AG20443 (cell line): ENCODE measurements at regions not wholly inside any gene's neighbourhood (a gene's known extent, or its start where the extent isn't known, plus 50 kb on each side); places are given as distances from the start of the nearest gene placed in this dataset.
A peak's percentile ranks its signal among the peaks of the same experiment; 100 is the strongest.
"Not testable (repeated sequence)": the region's sequence is repeated elsewhere in the genome, so short reads cannot be mapped to it uniquely, and the experiment has no call there.

ENCODE experiments used
- DNase-seq: peaks from one replicate; pipeline ENCODE4 v3.0.0; 2012; ENCODE audit warnings: low spot score, mixed read lengths

- DNase-seq, result not testable (repeated sequence)
Observed at GRCh38 chr2:209300766-209301165, 123.1 kb upstream of the MAP2 start.

DNA sequence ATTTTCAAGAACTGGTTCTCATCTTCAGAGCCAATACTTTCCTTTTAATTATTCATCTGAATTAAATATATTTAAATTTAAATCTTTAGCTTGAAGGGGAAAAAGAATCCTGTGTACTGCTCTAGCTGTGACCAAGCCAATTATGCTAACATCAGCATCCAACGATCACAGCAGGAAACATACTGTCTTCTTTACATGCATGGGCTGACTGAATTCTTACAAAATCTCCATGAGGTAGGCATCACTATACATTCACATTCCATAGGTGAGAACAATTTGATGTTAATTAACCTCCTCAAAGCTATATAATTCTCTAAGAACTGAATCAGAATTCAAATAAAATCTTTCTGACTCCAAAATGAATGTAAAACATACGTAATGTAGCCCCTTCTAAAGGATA, 118.8 kb upstream of the MAP2 start:
- DNase-seq, result no peak

DNA sequence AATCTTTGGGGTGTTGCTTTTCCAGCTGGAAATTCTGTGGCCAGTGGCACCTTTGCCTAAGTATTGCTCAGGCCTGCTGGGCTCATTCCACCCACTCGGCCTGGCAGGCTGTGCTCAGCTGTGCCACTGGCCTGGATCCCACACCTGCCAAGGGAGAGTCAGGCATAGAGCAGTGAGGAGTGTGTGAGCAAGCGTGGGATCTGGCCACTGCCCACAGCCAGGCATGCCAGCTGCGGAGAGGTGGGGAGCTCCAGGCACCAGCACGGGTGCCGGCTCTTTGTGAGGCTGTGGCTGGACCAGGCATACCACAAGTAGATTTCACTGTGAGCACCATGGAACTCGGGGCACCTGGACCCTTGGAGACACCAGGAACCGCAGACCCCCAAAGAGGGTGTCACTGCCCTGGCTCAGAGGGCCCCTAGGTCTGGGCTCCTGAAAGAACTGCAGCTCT, 118.1 kb upstream of the MAP2 start:
- DNase-seq, result no peak

- DNase-seq, result no peak
Observed at GRCh38 chr2:209307161-209308001, 116.5 kb upstream of the MAP2 start.

DNA sequence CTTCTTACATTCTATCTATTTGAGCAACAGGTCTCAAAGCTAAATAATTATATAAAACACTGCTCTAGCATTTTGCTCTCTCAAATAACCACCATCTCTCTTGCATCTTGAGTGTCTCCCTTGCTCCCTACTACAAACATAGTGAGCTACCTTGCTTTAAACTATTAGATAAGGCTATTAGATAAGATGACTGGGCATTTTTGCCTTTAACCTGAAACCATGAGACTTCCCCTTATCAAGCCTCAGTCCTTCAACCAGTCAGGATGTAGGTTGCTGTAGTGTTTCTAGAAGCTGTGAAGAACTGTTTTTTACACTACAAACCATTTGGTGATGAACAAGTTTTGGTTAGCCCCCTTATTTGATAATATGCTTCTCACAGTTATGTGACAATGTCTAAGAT, 115.4 kb upstream of the MAP2 start:
- no peak for DNase-seq

DNA sequence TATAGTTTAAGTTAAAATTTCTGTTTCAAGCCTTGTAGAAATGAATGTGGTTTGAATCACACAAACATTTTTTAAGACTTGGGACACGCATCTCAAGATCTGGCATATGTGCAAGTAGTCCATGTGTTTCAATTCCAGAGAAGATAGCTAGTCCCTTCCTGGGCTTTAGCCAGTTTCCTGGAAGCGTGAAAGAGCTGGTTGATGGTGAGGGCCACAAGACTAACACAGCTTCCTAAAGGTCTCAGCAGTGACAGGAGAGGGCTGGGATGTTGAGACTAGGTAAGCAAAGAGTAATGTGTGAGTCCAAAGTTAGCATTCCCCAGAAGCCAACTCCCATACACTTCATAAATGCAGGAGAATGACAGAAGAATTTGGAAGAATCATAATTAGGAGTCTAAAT, 111.9 kb upstream of the MAP2 start:
- DNase-seq, result no peak

DNA sequence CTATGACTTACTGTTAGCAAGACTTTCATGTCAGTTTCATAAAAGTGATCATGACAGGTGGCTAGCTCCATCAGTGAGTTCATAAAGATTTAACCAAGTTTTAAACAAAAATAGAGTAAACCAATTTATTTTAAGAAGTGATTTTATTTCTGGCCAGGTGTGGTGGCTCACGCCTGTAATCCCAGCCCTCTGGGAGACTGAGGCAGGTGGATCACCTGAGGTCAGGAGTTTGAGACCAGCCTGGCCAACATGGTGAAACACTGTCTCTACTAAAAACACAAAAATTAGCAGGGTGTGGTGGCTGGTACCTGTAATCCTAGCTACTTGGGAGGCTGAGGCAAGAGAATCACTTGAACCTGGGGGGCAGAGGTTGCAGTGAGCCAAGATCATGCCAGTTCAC, 111.4 kb upstream of the MAP2 start:
- not testable (repeated sequence) for DNase-seq

DNA sequence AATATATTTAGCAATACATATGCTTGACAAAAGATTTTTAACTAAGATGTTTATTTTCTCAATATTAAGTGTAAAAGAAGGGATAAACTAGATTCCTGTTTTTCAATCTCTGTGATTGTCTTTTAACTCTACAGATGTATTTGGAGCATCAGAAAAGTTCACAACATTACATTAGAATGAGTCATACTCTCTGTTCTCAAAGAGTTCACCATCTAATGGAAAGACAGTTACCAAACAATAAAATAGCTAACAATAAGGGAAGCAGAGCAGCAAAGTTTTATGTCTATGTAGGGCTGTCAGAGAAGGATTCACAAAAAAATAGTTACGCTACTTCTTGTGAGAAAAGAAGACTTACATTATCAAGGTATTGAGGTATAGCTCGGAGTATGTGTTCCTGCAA, 109.2 kb upstream of the MAP2 start:
- DNase-seq, result no peak

DNA sequence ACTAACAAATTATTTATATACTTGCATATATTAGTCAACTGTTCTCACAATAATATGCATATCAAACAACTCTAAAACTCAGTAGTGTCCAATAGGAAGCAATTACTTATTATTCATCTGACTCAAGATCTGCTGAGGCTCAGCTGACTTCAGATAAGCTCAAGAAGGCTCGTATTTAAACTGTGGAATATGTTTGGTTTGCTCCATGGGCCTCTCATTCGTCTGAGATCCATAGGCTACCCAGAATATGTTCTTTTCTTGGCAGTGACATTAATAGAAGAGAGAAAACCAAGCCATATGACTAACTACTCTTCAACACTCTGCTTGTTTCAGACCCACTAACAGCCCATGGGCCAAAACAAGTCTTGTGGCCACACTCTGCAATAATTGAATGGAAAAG, 107.7 kb upstream of the MAP2 start:
- DNase-seq, result no peak

- no peak for DNase-seq
Observed at GRCh38 chr2:209321076-209321475, 102.8 kb upstream of the MAP2 start.

GRCh38 chr2:209321581-209321980, 102.3 kb upstream of the MAP2 start:
- DNase-seq, result no peak

DNA sequence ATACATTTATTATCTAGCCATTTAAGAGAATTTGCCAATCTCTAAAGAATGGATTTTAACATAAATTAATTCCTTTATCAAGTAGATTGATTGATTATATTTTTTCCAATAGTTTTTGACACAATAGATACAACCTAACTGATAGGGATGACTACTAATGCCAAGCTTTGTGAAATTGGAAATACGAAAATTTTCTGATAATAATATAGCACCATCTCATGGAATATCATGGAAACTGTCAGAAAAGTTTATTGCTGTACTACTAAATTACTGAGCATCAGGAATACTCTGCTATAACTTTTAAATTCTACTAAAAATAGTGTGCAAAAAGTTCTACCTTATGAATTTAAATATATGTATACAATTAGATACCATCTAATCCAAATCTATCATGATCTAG, 101.8 kb upstream of the MAP2 start:
- no peak for DNase-seq

DNA sequence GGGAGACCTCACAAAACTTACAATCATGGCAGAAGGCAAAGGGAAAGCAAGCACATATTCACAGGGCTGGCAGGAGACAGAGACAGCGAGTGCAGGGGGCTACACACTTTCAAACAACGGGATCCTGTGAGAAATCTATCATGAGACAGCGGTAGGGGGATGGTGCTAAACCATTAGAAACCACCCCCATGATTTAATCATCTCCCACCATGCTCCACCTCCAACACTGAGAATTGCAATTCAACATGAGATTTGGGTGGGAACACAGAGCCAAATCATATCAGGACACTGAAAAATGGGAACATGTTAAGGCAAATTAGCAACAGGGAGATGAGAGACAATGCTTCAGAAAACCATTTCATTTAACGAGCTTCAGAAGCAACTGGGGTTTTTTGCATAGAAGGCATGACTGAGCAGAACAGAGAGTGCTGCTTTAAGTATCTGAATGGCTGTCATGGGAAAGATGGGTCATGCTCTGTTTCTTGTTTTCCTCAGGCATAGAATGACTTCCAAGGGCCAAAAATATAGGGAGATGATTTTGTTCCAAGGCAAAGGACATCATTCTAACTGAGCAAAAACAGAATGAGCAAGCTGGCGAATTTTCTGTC, 100.8 kb upstream of the MAP2 start:
- no peak for DNase-seq

DNA sequence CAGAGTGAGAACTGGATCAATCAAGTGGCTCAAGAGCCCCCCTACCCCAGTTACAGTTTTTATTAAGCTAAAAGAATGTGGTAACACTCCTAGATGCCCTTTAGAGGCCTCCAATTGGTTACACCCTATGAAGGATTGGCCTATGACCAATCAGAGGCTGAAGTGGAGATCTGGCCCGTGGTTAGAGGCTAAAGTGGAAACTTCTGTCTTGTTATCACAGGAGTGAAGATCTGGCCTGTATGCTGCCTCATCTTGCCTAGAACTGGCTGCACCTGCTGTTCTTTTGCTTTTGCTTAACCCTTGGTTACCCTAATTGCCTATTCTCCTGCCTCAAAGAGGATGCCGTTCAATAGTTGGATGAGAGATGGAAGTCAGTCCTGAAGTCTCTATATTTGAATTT, 100.1 kb upstream of the MAP2 start:
- DNase-seq, result no peak

GRCh38 chr2:209324281-209324680, 99.6 kb upstream of the MAP2 start:
- no peak for DNase-seq

GRCh38 chr2:209331291-209331844, 92.5 kb upstream of the MAP2 start:
- no peak for DNase-seq

- DNase-seq, result peak; percentile 63
Observed at GRCh38 chr2:209334188-209335017, 89.4 kb upstream of the MAP2 start.

DNA sequence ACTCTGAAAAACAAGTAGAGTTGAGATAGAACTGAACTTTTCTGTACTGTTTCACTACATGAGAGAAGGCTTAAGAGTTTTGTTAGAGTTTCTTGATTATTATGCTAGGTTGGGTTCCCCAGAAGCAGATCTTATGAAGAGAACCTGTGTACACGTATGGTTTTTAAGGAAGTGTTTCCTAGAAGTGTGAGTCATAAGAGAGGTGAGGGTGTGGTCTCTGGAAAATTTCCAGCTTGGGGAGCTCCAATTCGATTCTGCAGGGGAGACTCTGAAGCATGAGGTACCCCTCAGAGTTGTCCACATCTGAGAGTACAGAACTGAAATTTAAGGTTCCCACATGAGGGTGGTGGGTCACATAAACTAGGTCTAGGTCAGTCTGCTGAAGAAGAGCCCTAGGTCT, 83.3 kb upstream of the MAP2 start:
- no peak for DNase-seq

GRCh38 chr2:209344349-209344748, 79.5 kb upstream of the MAP2 start:
- no peak for DNase-seq

DNA sequence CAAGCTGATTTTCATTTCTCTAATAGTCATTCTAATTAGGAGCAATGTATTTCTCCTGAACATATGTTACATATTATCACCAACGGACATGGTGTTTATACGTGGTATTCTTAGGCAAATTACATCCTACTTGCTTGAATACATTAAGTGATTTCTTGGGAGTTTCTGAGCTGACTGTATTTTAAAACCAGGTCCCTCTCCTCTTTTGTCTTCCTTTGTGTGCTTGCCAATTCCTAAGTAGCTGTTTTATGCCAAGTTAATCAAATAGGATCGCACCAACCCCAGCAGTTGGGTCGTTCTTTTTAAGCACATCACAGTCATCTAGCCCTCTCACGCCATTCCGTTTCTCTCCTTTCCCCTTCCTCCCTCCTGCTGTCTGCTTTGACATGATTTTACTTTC, 75.4 kb upstream of the MAP2 start:
- DNase-seq, result no peak

- no peak for DNase-seq
Observed at GRCh38 chr2:209351636-209352035, 72.2 kb upstream of the MAP2 start.

DNA sequence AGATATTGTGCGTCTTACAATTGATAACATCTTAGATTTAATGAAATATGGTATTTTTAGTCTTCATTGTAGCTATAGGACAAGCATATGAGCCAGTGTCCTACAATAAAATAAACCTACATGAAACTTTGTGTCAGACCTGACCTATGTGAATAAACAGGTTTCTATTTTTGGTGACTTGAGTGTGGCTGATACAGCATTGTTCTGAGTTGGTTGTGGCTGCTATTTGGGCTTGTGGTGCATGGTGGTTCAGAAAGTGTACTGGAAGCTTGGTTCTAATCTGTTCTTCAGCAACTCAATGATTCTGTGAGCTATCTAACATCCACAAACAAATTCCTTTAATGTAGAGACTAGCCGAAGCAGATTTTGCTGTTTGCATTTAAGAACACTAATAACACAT, 64.9 kb upstream of the MAP2 start:
- no peak for DNase-seq
